HEK293 (cell line): ENCODE measurements at regions not wholly inside any gene's neighbourhood (a gene's known extent, or its start where the extent isn't known, plus 50 kb on each side); places are given as distances from the start of the nearest gene placed in this dataset.

ENCODE experiments used
- CTCF ChIA-PET: fragments of 350-600 bp; formaldehyde crosslinking; extraction: SDS; loops from one replicate; lab custom pipeline; 2021; ENCODE audit warnings: antibody characterized with exemption; lab: Yijun Ruan, JAX
- POLR2A ChIA-PET: fragments of 300-600 bp; formaldehyde crosslinking; extraction: SDS; loops from one replicate; lab custom pipeline; 2020; ENCODE audit warnings: antibody characterized with exemption, inconsistent platforms; lab: Yijun Ruan, JAX
- H3K27ac ChIP-seq: fragments of 200-500 bp; sonication (Bioruptor generic); 2 replicates; pipeline ENCODE4 v1.5.1; 2014; ENCODE audit warnings: low read depth, low read length, control low read depth, inconsistent platforms; ENCODE audit errors: extremely low read depth
- H3K36me3 ChIP-seq, 2 experiments: fragments of 200-500 bp in 1 of 2; sonication (Bioruptor generic) in 1 of 2; 1 replicate in 1 of 2; 2 replicates in 1 of 2; pipeline ENCODE4 v1.5.1; 2014 to 2017; ENCODE audit warnings: inconsistent platforms in 2 of 2, low read length in 2 of 2; ENCODE audit not compliant: control insufficient read depth in 2 of 2, insufficient read depth in 1 of 2
- H3K4me1 ChIP-seq: fragments of 200-500 bp; sonication (Bioruptor generic); 2 replicates; pipeline ENCODE4 v1.5.1; 2014; ENCODE audit warnings: mild to moderate bottlenecking, low read length, inconsistent platforms; ENCODE audit not compliant: control insufficient read depth, insufficient read depth
- H3K4me3 ChIP-seq: 2 replicates; pipeline ENCODE4 v1.5.1; 2011; ENCODE audit warnings: low read depth, mild to moderate bottlenecking, control low read depth, low read length, moderate library complexity
- H3K9me3 ChIP-seq: fragments of 200-500 bp; sonication (Bioruptor generic); 2 replicates; pipeline ENCODE4 v1.5.1; 2014; ENCODE audit warnings: low read depth, low read length, inconsistent platforms; ENCODE audit not compliant: control insufficient read depth, insufficient read depth
- AEBP2 ChIP-seq: fragments of 450-650 bp; formaldehyde crosslinking; IDR thresholded peaks from 2 replicates; pipeline ENCODE4 v1.5.1; 2016; ENCODE audit warnings: missing biosample characterization, missing genetic modification characterization, borderline replicate concordance
- ELK4 ChIP-seq: IDR thresholded peaks from 2 replicates; pipeline ENCODE4 v1.6.1; 2011; ENCODE audit warnings: mild to moderate bottlenecking, low read depth, low read length, borderline replicate concordance
- KLF10 ChIP-seq: fragments of 450-650 bp; IDR thresholded peaks from 2 replicates; pipeline ENCODE4 v1.5.1; 2018; ENCODE audit warnings: missing biosample characterization, mild to moderate bottlenecking, missing genetic modification characterization
- MZF1 ChIP-seq: fragments of 450-650 bp; formaldehyde crosslinking; IDR thresholded peaks from 2 replicates; pipeline ENCODE4 v1.5.1; 2017; ENCODE audit warnings: missing biosample characterization, missing genetic modification characterization, borderline replicate concordance
- SP3 ChIP-seq: fragments of 450-650 bp; formaldehyde crosslinking; IDR thresholded peaks from 2 replicates; pipeline ENCODE4 v1.5.1; 2016; ENCODE audit warnings: missing biosample characterization, missing genetic modification characterization
- TSHZ1 ChIP-seq: fragments of 450-650 bp; formaldehyde crosslinking; IDR thresholded peaks from 2 replicates; pipeline ENCODE4 v1.5.1; 2016; ENCODE audit warnings: missing biosample characterization, missing genetic modification characterization, borderline replicate concordance
- YY2 ChIP-seq: fragments of 450-650 bp; formaldehyde crosslinking; IDR thresholded peaks from 2 replicates; pipeline ENCODE4 v1.5.1; 2016; ENCODE audit warnings: missing biosample characterization, missing genetic modification characterization
- ZBTB48 ChIP-seq: fragments of 450-650 bp; formaldehyde crosslinking; IDR thresholded peaks from 2 replicates; pipeline ENCODE4 v1.5.1; 2016; ENCODE audit warnings: missing biosample characterization, missing genetic modification characterization
- ZNF174 ChIP-seq: fragments of 450-650 bp; formaldehyde crosslinking; IDR thresholded peaks from 2 replicates; pipeline ENCODE4 v1.5.0; 2017; ENCODE audit warnings: missing biosample characterization, mild to moderate bottlenecking, missing genetic modification characterization
- ZNF19 ChIP-seq: fragments of 450-650 bp; formaldehyde crosslinking; IDR thresholded peaks from 2 replicates; pipeline ENCODE4; 2016; ENCODE audit warnings: missing biosample characterization, missing genetic modification characterization, low read depth
- ZNF221 ChIP-seq: fragments of 450-650 bp; formaldehyde crosslinking; IDR thresholded peaks from 2 replicates; pipeline ENCODE4 v1.5.1; 2017; ENCODE audit warnings: missing biosample characterization, missing genetic modification characterization, borderline replicate concordance
- ZNF26 ChIP-seq: fragments of 450-650 bp; formaldehyde crosslinking; IDR thresholded peaks from 2 replicates; pipeline ENCODE4 v1.5.1; 2016; ENCODE audit warnings: missing biosample characterization, missing genetic modification characterization
- ZNF266 ChIP-seq: fragments of 450-650 bp; formaldehyde crosslinking; IDR thresholded peaks from 2 replicates; pipeline ENCODE4 v1.5.1; 2016; ENCODE audit warnings: missing biosample characterization, missing genetic modification characterization, low read depth
- ZNF280D ChIP-seq: fragments of 450-650 bp; formaldehyde crosslinking; IDR thresholded peaks from 2 replicates; pipeline ENCODE4 v1.5.1; 2016; ENCODE audit warnings: missing biosample characterization, missing genetic modification characterization
- ZNF292 ChIP-seq: fragments of 450-650 bp; formaldehyde crosslinking; IDR thresholded peaks from 2 replicates; pipeline ENCODE4 v1.5.1; 2016; ENCODE audit warnings: low read depth, missing biosample characterization, missing genetic modification characterization, borderline replicate concordance
- ZNF354C ChIP-seq: fragments of 450-650 bp; formaldehyde crosslinking; IDR thresholded peaks from 2 replicates; pipeline ENCODE4 v1.5.1; 2016; ENCODE audit warnings: missing biosample characterization, missing genetic modification characterization, low read depth, borderline replicate concordance
- ZNF433 ChIP-seq: fragments of 450-650 bp; formaldehyde crosslinking; IDR thresholded peaks from 2 replicates; pipeline ENCODE4 v1.5.1; 2016; ENCODE audit warnings: missing biosample characterization, missing genetic modification characterization, low read depth
- ZNF558 ChIP-seq: fragments of 450-650 bp; formaldehyde crosslinking; IDR thresholded peaks from 2 replicates; pipeline ENCODE4 v1.5.1; 2016; ENCODE audit warnings: missing biosample characterization, missing genetic modification characterization
- ZNF624 ChIP-seq: fragments of 450-650 bp; formaldehyde crosslinking; IDR thresholded peaks from 2 replicates; pipeline ENCODE4 v1.5.1; 2017; ENCODE audit warnings: missing biosample characterization, missing genetic modification characterization
- ZNF629 ChIP-seq: fragments of 450-650 bp; formaldehyde crosslinking; IDR thresholded peaks from 2 replicates; pipeline ENCODE4 v1.5.1; 2017; ENCODE audit warnings: missing biosample characterization, missing genetic modification characterization
- ZNF704 ChIP-seq: fragments of 450-650 bp; formaldehyde crosslinking; IDR thresholded peaks from 2 replicates; pipeline ENCODE4 v1.5.1; 2016; ENCODE audit warnings: missing biosample characterization, missing genetic modification characterization
- ZNF707 ChIP-seq: fragments of 450-650 bp; formaldehyde crosslinking; IDR thresholded peaks from 2 replicates; pipeline ENCODE4 v1.5.1; 2016; ENCODE audit warnings: missing biosample characterization, missing genetic modification characterization
- ZNF76 ChIP-seq: fragments of 450-650 bp; formaldehyde crosslinking; IDR thresholded peaks from 2 replicates; pipeline ENCODE4; 2016; ENCODE audit warnings: low read depth, missing biosample characterization, missing genetic modification characterization, borderline replicate concordance

- no peaks in the 10 kb centered on the region for H3K4me1 ChIP-seq
- no peak for TF ChIP-seq ZNF266 (tag by site-specific recombination)
- no peak for TF ChIP-seq ZNF19 (tag by site-specific recombination)
- TF ChIP-seq ZNF280D (tag by site-specific recombination): no peak
- TF ChIP-seq ZNF707 (tag by site-specific recombination): no peak
- no peak for TF ChIP-seq AEBP2 (tag by site-specific recombination)
- TF ChIP-seq ZNF433: no peak
- no peak for TF ChIP-seq ZNF76 (tag by site-specific recombination)
- no peak for TF ChIP-seq ZNF624 (tag by site-specific recombination)
- no peak overlapping the region for H3K27ac ChIP-seq
- H3K36me3 ChIP-seq: no peaks in the 10 kb centered on the region
- H3K9me3 ChIP-seq: no peaks in the 10 kb centered on the region
- ChIA-PET POLR2A (no interaction called here), CTCF (interaction anchor here (0.6 kb wide), 1 partner anchor 35 kb away, joined by 5 read pairs; no protein-coding TSS in a partner anchor)
- no peak overlapping the region for H3K4me3 ChIP-seq
Observed at GRCh38 chr6:147108259-147108910, 95.8 kb upstream of the STXBP5 start.

- Histone ChIP-seq H3K36me3 (no peaks in the 10 kb centered on the region), H3K4me3 (no peak overlapping the region), H3K9me3 (no peaks in the 10 kb centered on the region), H3K4me1 (no peaks in the 10 kb centered on the region), H3K27ac (no peak overlapping the region)
- CTCF ChIA-PET: no interaction called here
- POLR2A ChIA-PET: no interaction called here
- TF ChIP-seq ZNF221 (tag by site-specific recombination) (no peak), ZNF292 (no peak), ZNF558 (tag by site-specific recombination) (no peak), ZNF629 (tag by site-specific recombination) (no peak), ZNF26 (tag by site-specific recombination) (no peak), SP3 (tag by site-specific recombination) (no peak), YY2 (no peak), ZNF174 (tag by site-specific recombination) (no peak), MZF1 (tag by site-specific recombination) (no peak), ELK4 (no peak), TSHZ1 (no peak), KLF10 (no peak), ZNF354C (tag by site-specific recombination) (no peak), ZBTB48 (tag by site-specific recombination) (no peak), ZNF704 (tag by site-specific recombination) (no peak)
Observed at GRCh38 chr6:147109707-147110106, 94.5 kb upstream of the STXBP5 start.
